ENCODE measurements at regions not wholly inside any gene's neighbourhood (a gene's known extent, or its start where the extent isn't known, plus 50 kb on each side); places are given as distances from the start of the nearest gene placed in this dataset.

- H4K20me1 ChIP-seq (ENCODE audit: insufficient read depth, low read length), result no peaks in the 10 kb centered on the region
- no peaks in the 10 kb centered on the region for H3K9me3 ChIP-seq (ENCODE audit: low read length)
- FAIRE-seq, result no peak
- H3K36me3 ChIP-seq (replicated peaks in 1 of 2; ENCODE audit: control insufficient read depth in 1 of 2, insufficient read depth in 2 of 2, low read length in 2 of 2), result no peaks in the 10 kb centered on the region
- DNase-seq (ENCODE audit: low spot score), result no peak
- H3K9ac ChIP-seq (ENCODE audit: insufficient read depth, low read depth, low read length), result no peak overlapping the region
- no peak for ATAC-seq
- BruUV-seq (replicated peaks), result no TSS peak
- no peak overlapping the region for H3K4me3 ChIP-seq (replicated peaks in 1 of 3; ENCODE audit: insufficient read depth in 1 of 3, low read depth in 2 of 3, low read length in 3 of 3)
- H3K79me2 ChIP-seq (ENCODE audit: insufficient read depth, low read length), result no peaks in the 10 kb centered on the region
- WGBS (ENCODE audit: low lambda C conversion rate), result 0% methylated on average over 1 of the region's 2 CpGs
- H3K4me2 ChIP-seq (ENCODE audit: low read depth, low read length), result no peak overlapping the region
- POLR2A ChIA-PET, result no interaction called here
- H3K4me1 ChIP-seq (ENCODE audit: insufficient read depth, low read length), result no peaks in the 10 kb centered on the region
- H3K27ac ChIP-seq (ENCODE audit: extremely low read length, insufficient read depth, low read length), result no peak overlapping the region
- in situ Hi-C loops (cut with HindIII; ENCODE audit: extremely low pct_ligation_motif_present, low pct_unique_long_range_greater_than_20kb) (no loop called here), intact Hi-C loops (cut with micrococcal nuclease; ENCODE audit: unreplicated experiment) (no loop called here)
- CTCF ChIA-PET (ENCODE audit: low intra/inter-chr PET ratio, low total read pairs), result no interaction called here
- no peaks in the 10 kb centered on the region for H3K27me3 ChIP-seq (ENCODE audit: control insufficient read depth in 1 of 2, insufficient read depth in 2 of 2, low read length in 2 of 2)
- no peak overlapping the region for H2AFZ ChIP-seq (ENCODE audit: low read length)
- TF ChIP-seq ERF (CRISPR knock-in tag; IDR thresholded peaks at IDR 0.05), result no peak
- TF ChIP-seq, protein P1, sequence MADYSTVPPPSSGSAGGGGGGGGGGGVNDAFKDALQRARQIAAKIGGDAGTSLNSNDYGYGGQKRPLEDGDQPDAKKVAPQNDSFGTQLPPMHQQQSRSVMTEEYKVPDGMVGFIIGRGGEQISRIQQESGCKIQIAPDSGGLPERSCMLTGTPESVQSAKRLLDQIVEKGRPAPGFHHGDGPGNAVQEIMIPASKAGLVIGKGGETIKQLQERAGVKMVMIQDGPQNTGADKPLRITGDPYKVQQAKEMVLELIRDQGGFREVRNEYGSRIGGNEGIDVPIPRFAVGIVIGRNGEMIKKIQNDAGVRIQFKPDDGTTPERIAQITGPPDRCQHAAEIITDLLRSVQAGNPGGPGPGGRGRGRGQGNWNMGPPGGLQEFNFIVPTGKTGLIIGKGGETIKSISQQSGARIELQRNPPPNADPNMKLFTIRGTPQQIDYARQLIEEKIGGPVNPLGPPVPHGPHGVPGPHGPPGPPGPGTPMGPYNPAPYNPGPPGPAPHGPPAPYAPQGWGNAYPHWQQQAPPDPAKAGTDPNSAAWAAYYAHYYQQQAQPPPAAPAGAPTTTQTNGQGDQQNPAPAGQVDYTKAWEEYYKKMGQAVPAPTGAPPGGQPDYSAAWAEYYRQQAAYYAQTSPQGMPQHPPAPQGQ (CRISPR knock-in tag; IDR thresholded peaks at IDR 0.05; ENCODE audit: borderline replicate concordance), result no peak
- no peak for TF ChIP-seq ZFP90 (CRISPR knock-in tag; IDR thresholded peaks at IDR 0.05; ENCODE audit: borderline replicate concordance)
- no peak for TF ChIP-seq NR2F1 (CRISPR knock-in tag; IDR thresholded peaks at IDR 0.05)
- TF ChIP-seq ZMYM3 (CRISPR knock-in tag; IDR thresholded peaks at IDR 0.05), result no peak
- no peak for TF ChIP-seq SP2 (CRISPR knock-in tag; IDR thresholded peaks at IDR 0.05)
- no peak for TF ChIP-seq PRPF4 (IDR thresholded peaks at IDR 0.05; ENCODE audit: low read depth, low read length, poor library complexity, severe bottlenecking)
- no peak for TF ChIP-seq ZNF605 (CRISPR knock-in tag; IDR thresholded peaks at IDR 0.05)
- no peak for TF ChIP-seq ARID3A (IDR thresholded peaks at IDR 0.05; ENCODE audit: low read depth, low read length)
- no peak for TF ChIP-seq HNRNPL (IDR thresholded peaks at IDR 0.05; ENCODE audit: low read depth, low read length)
- TF ChIP-seq TFDP2 (CRISPR knock-in tag; IDR thresholded peaks at IDR 0.05), result no peak
- TF ChIP-seq JDP2 (CRISPR knock-in tag; IDR thresholded peaks at IDR 0.05; ENCODE audit: borderline replicate concordance), result no peak
- no peak for TF ChIP-seq THRA (CRISPR knock-in tag; IDR thresholded peaks at IDR 0.05; ENCODE audit: borderline replicate concordance)
- no peak for TF ChIP-seq POLR2AphosphoS5 (IDR thresholded peaks at IDR 0.05; ENCODE audit: low read depth, low read length)
- no peak for TF ChIP-seq ZNF207 (IDR thresholded peaks at IDR 0.05; ENCODE audit: borderline replicate concordance)
- TF ChIP-seq ATRX (CRISPR knock-in tag; IDR thresholded peaks at IDR 0.05; ENCODE audit: borderline replicate concordance), result no peak
- TF ChIP-seq, protein P2, sequence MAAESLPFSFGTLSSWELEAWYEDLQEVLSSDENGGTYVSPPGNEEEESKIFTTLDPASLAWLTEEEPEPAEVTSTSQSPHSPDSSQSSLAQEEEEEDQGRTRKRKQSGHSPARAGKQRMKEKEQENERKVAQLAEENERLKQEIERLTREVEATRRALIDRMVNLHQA (CRISPR knock-in tag; IDR thresholded peaks at IDR 0.05), result no peak
- no peak for TF ChIP-seq ZUFSP (CRISPR knock-in tag; IDR thresholded peaks at IDR 0.05; ENCODE audit: borderline replicate concordance)
Observed at GRCh38 chr3:161700998-161701397, 204.4 kb downstream of the OTOL1 start.

All from HepG2 (cell line).